Activated naive CD4-positive, alpha-beta T cell treated with anti-CD3 and anti-CD28 coated beads, Interleukin-2, amount 10 ng/mL, durations not matched to agents 7 days and 5 days (primary cell): ENCODE measurements at regions not wholly inside any gene's neighbourhood (a gene's known extent, or its start where the extent isn't known, plus 50 kb on each side); places are given as distances from the start of the nearest gene placed in this dataset.

Experiments used
- CTCF ChIA-PET: fragments of 350-600 bp; sonication (Branson Sonifier 250); formaldehyde crosslinking; loops from one replicate; lab custom pipeline; 2021; ENCODE audit warnings: antibody characterized with exemption; lab: Charles Lee
- DNase-seq: peaks from one replicate; pipeline ENCODE4 v3.0.0-alpha.2; 2020
- H3K27ac Mint-ChIP-seq: one replicate; pipeline ENCODE4 v1.8.0; 2021; ENCODE audit warnings: mild to moderate bottlenecking, moderate library complexity, mixed read lengths
- H3K27me3 Mint-ChIP-seq: one replicate; pipeline ENCODE4 v1.8.0; 2021; ENCODE audit warnings: mild to moderate bottlenecking, mixed read lengths
- H3K36me3 Mint-ChIP-seq: one replicate; pipeline ENCODE4 v1.8.0; 2021; ENCODE audit warnings: mixed read lengths
- H3K4me1 Mint-ChIP-seq: one replicate; pipeline ENCODE4 v1.8.0; 2021; ENCODE audit warnings: mixed read lengths
- H3K4me3 Mint-ChIP-seq: one replicate; pipeline ENCODE4 v1.8.0; 2021; ENCODE audit warnings: mild to moderate bottlenecking, moderate library complexity, mixed read lengths
- H3K9me3 Mint-ChIP-seq: one replicate; pipeline ENCODE4 v1.8.0; 2021; ENCODE audit warnings: mixed read lengths

GRCh38 chr13:84239032-84239431, 356.8 kb upstream of the SLITRK1 start:
- no peak for DNase-seq
- no peak overlapping the region for H3K4me3 Mint-ChIP-seq
- no peaks in the 10 kb centered on the region for H3K36me3 Mint-ChIP-seq
- H3K9me3 Mint-ChIP-seq, result no peaks in the 10 kb centered on the region
- CTCF ChIA-PET, result no interaction called here
- H3K27me3 Mint-ChIP-seq, result no peaks in the 10 kb centered on the region
- no peak overlapping the region for H3K27ac Mint-ChIP-seq
- H3K4me1 Mint-ChIP-seq, result no peaks in the 10 kb centered on the region

- H3K27me3 Mint-ChIP-seq, result no peaks in the 10 kb centered on the region
- H3K36me3 Mint-ChIP-seq, result no peaks in the 10 kb centered on the region
- H3K9me3 Mint-ChIP-seq, result no peaks in the 10 kb centered on the region
- H3K4me1 Mint-ChIP-seq, result no peaks in the 10 kb centered on the region
- no peak overlapping the region for H3K4me3 Mint-ChIP-seq
- H3K27ac Mint-ChIP-seq, result no peak overlapping the region
- CTCF ChIA-PET, result no interaction called here
- no peak for DNase-seq
Observed at GRCh38 chr13:84238381-84238780, 356.1 kb upstream of the SLITRK1 start.

DNA sequence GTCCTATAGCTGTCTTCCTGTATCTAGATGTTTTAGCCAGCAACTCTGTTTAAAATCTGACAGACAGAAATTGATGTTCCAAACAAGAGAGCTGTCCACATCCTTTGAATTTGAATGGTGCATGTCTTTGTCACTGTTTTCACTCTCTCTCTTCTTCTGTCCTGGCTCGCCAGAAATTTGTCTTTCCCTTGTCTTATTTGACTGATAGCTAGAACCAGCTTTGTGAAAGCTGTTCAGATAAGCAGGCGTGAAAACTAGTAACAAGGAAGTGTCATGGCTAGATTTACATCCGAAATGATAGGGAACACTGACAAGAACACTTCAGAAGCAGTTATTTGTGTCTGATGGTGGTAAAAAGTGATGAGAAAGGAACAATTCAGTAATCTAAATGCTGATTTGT, 354.9 kb upstream of the SLITRK1 start:
- H3K27me3 Mint-ChIP-seq, result no peaks in the 10 kb centered on the region
- no peaks in the 10 kb centered on the region for H3K36me3 Mint-ChIP-seq

DNA sequence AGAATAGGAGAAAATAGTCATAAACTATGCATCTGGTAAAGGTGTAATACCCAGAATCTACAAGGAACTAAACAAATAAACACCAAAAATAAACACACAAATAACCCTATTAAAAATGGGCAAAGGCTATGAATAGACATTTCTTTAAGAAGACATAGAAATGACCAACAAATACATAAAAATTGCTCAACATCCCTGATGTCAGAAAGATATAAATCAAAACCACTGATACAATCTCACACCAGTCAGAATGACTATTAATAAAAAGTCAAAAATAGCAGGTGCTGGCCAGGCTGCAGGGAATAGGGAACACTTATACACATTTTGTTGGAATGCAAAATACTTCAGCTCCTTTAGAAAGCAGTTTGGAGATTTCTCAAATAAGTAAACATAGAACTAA, 352.1 kb upstream of the SLITRK1 start:
- H3K27ac Mint-ChIP-seq, result no peak overlapping the region
- CTCF ChIA-PET, result no interaction called here

More for the DNA sequence above, 354.9 kb upstream of the SLITRK1 start:
- no peak overlapping the region for H3K4me3 Mint-ChIP-seq
- H3K27ac Mint-ChIP-seq, result no peak overlapping the region
- H3K9me3 Mint-ChIP-seq, result no peaks in the 10 kb centered on the region
- CTCF ChIA-PET, result no interaction called here
- no peaks in the 10 kb centered on the region for H3K4me1 Mint-ChIP-seq
- DNase-seq, result no peak

GRCh38 chr13:84230568-84230967, 348.3 kb upstream of the SLITRK1 start:
- Mint-ChIP-seq H3K4me3 (no peak overlapping the region), H3K9me3 (no peaks in the 10 kb centered on the region), H3K27ac (no peak overlapping the region), H3K27me3 (no peaks in the 10 kb centered on the region), H3K36me3 (no peaks in the 10 kb centered on the region), H3K4me1 (no peaks in the 10 kb centered on the region)
- CTCF ChIA-PET, result no interaction called here
- no peak for DNase-seq

More for the DNA sequence above, 352.1 kb upstream of the SLITRK1 start:
- no peaks in the 10 kb centered on the region for H3K9me3 Mint-ChIP-seq
- no peaks in the 10 kb centered on the region for H3K36me3 Mint-ChIP-seq
- H3K27me3 Mint-ChIP-seq, result no peaks in the 10 kb centered on the region
- DNase-seq, result no peak
- no peak overlapping the region for H3K4me3 Mint-ChIP-seq
- no peaks in the 10 kb centered on the region for H3K4me1 Mint-ChIP-seq

GRCh38 chr13:84211048-84211447, 328.8 kb upstream of the SLITRK1 start:
- no peaks in the 10 kb centered on the region for H3K27me3 Mint-ChIP-seq
- H3K9me3 Mint-ChIP-seq, result no peaks in the 10 kb centered on the region
- H3K36me3 Mint-ChIP-seq, result no peaks in the 10 kb centered on the region
- no peak overlapping the region for H3K27ac Mint-ChIP-seq
- DNase-seq, result no peak
- CTCF ChIA-PET, result no interaction called here
- H3K4me3 Mint-ChIP-seq, result no peak overlapping the region
- H3K4me1 Mint-ChIP-seq, result no peaks in the 10 kb centered on the region

DNA sequence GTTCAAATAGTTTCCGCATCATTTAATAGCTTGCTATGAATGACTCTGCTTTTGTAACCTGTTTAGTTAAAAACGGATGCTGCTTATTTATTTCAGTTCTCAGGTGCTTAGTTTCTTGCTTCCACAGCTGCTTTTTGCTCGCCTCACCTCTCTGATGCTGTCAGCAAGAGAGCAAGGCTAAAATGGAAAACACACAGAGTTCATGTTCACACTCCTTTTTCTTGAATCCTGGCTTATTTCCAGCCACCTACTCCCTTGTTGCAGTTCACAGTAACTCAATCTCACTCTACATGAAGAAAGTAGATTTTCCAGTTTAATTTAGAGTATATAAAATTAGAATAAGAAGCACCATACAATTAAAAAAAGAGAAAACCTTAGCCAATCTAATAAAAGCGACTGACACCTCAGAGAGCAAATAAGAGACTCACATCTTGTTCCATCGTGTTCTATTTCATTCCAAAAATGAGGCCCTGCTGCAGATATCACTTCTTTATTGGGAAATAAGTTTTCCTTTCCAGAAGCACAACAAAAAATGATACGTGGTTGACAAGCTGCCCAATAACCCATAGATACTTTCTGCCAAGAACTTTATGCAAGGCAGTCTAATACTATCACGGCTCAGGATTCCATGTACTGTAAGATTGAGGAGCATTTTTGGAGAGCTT, 326.1 kb upstream of the SLITRK1 start:
- H3K4me3 Mint-ChIP-seq, result no peak overlapping the region
- H3K27me3 Mint-ChIP-seq, result no peaks in the 10 kb centered on the region
- no peak overlapping the region for H3K27ac Mint-ChIP-seq
- no peaks in the 10 kb centered on the region for H3K9me3 Mint-ChIP-seq
- CTCF ChIA-PET, result no interaction called here
- no peak for DNase-seq
- no peaks in the 10 kb centered on the region for H3K4me1 Mint-ChIP-seq
- H3K36me3 Mint-ChIP-seq, result no peaks in the 10 kb centered on the region

- DNase-seq, result no peak
- CTCF ChIA-PET, result no interaction called here
- H3K27me3 Mint-ChIP-seq, result no peaks in the 10 kb centered on the region
Observed at GRCh38 chr13:84207509-84207908, 325.2 kb upstream of the SLITRK1 start.

GRCh38 chr13:84200971-84201370, 318.7 kb upstream of the SLITRK1 start:
- CTCF ChIA-PET, result no interaction called here
- Mint-ChIP-seq H3K9me3 (no peaks in the 10 kb centered on the region), H3K27ac (no peak overlapping the region), H3K4me3 (no peak overlapping the region), H3K27me3 (no peaks in the 10 kb centered on the region), H3K36me3 (no peaks in the 10 kb centered on the region), H3K4me1 (no peaks in the 10 kb centered on the region)
- no peak for DNase-seq

More at GRCh38 chr13:84207509-84207908, 325.2 kb upstream of the SLITRK1 start:
- H3K27ac Mint-ChIP-seq, result no peak overlapping the region
- no peak overlapping the region for H3K4me3 Mint-ChIP-seq
- no peaks in the 10 kb centered on the region for H3K4me1 Mint-ChIP-seq
- no peaks in the 10 kb centered on the region for H3K36me3 Mint-ChIP-seq
- no peaks in the 10 kb centered on the region for H3K9me3 Mint-ChIP-seq

DNA sequence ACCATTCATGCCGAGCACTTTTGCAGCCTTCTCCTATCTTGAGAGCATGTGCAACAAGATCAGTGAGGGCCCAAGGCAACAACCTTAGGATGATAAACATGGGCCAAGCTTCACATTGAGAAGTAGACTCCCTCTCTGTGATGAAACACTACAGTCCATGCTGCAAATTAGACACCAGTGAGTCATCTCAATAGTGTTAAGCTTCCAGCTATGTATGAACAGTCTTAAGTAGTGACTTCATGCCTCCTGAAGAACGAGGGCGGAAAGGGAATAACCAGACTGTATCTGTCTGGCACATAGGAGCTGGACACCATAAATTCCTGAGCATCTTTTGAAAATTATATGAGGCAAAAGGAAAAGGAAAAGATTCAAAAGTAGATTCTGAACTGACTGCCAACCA, 309.9 kb upstream of the SLITRK1 start:
- H3K4me3 Mint-ChIP-seq, result no peak overlapping the region
- H3K27ac Mint-ChIP-seq, result no peak overlapping the region
- H3K4me1 Mint-ChIP-seq, result no peaks in the 10 kb centered on the region
- H3K9me3 Mint-ChIP-seq, result no peaks in the 10 kb centered on the region
- no peaks in the 10 kb centered on the region for H3K36me3 Mint-ChIP-seq
- DNase-seq, result no peak
- CTCF ChIA-PET, result no interaction called here
- no peaks in the 10 kb centered on the region for H3K27me3 Mint-ChIP-seq

- no peak for DNase-seq
Observed at GRCh38 chr13:84191139-84191538, 308.9 kb upstream of the SLITRK1 start.

DNA sequence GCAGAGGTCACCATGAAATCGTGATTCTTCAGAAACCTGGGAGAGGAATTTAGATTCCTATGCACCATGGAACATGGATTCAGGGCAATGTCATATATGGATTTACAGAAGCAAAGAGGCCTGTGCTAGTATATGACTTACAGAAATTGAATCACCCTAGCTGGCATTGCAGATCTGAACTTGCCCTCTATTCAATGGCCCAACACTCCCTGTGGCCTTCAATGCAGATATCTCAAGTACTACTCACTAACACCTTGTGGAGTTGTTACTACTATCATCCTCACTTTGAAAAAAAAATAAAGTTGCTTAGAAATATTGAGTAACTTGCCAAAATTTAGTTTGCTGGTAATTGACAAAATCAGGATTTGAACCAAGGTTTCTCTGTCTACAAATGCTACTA, 305.4 kb upstream of the SLITRK1 start:
- CTCF ChIA-PET, result no interaction called here
- no peaks in the 10 kb centered on the region for H3K27me3 Mint-ChIP-seq
- DNase-seq, result no peak
- H3K9me3 Mint-ChIP-seq, result no peaks in the 10 kb centered on the region
- H3K4me3 Mint-ChIP-seq, result no peak overlapping the region
- H3K4me1 Mint-ChIP-seq, result no peaks in the 10 kb centered on the region
- H3K36me3 Mint-ChIP-seq, result no peaks in the 10 kb centered on the region
- no peak overlapping the region for H3K27ac Mint-ChIP-seq

More at GRCh38 chr13:84191139-84191538, 308.9 kb upstream of the SLITRK1 start:
- CTCF ChIA-PET, result no interaction called here
- no peaks in the 10 kb centered on the region for H3K36me3 Mint-ChIP-seq
- no peaks in the 10 kb centered on the region for H3K9me3 Mint-ChIP-seq
- no peaks in the 10 kb centered on the region for H3K4me1 Mint-ChIP-seq
- H3K4me3 Mint-ChIP-seq, result no peak overlapping the region
- H3K27me3 Mint-ChIP-seq, result no peaks in the 10 kb centered on the region
- no peak overlapping the region for H3K27ac Mint-ChIP-seq

DNA sequence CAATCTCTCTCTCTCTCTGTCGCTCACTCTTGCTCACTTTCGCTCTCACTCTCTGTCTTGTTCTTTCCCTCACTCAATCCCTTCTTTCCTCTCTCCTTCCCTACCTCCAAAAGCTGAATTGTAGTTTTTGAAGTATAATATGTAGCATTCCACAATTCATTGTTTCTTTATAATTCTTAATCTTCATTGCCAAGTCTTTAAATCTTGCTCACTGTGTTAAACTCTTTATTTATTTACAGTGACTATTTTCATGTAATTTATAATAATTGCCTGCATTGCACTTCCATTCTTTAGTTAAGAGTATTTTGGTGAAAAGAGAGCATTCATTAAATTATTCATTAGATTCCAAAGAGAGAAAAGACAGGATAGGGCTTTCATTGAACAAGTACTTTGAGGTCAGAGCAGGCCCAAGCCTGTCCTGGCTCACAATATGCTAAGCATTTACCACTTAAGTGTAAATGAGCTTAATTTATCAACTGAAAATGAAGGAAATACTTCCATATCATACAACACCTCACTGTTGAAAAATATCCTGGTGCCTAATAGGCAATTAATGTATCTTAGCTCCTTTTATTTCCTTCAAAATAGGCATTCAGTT, 257.4 kb upstream of the SLITRK1 start:
- DNase-seq, result no peak
- no peaks in the 10 kb centered on the region for H3K9me3 Mint-ChIP-seq
- H3K27me3 Mint-ChIP-seq, result no peaks in the 10 kb centered on the region
- CTCF ChIA-PET, result no interaction called here
- no peak overlapping the region for H3K4me3 Mint-ChIP-seq
- no peaks in the 10 kb centered on the region for H3K36me3 Mint-ChIP-seq
- peaks cover 23% of the 10 kb centered on the region for H3K4me1 Mint-ChIP-seq
- H3K27ac Mint-ChIP-seq, result no peak overlapping the region

DNA sequence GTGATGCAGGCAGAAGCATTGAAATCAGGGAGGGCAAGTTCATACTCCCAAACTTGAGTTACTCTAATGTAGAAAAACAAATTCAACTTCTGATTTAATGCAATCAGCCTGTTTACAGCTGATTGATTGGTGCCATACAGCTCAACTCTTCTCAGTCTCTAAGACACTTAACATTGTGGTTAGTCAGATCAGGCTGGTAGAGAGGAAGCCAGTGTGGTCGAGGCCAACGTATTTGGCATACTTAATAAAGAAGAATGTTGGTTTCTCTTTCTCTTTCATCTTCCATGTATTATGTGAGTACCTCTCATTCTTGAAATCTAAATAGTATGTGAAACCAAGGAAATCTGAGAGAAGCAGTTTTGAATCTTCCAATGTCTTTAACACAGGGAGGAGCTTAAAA, 255.0 kb upstream of the SLITRK1 start:
- H3K27me3 Mint-ChIP-seq, result no peaks in the 10 kb centered on the region
- no peaks in the 10 kb centered on the region for H3K36me3 Mint-ChIP-seq
- no peaks in the 10 kb centered on the region for H3K9me3 Mint-ChIP-seq
- peaks cover 23% of the 10 kb centered on the region for H3K4me1 Mint-ChIP-seq
- CTCF ChIA-PET, result no interaction called here
- peak overlapping the region; percentile 87 for H3K27ac Mint-ChIP-seq
- DNase-seq, result peak; percentile 77
- H3K4me3 Mint-ChIP-seq, result peak overlapping the region; percentile 19

DNA sequence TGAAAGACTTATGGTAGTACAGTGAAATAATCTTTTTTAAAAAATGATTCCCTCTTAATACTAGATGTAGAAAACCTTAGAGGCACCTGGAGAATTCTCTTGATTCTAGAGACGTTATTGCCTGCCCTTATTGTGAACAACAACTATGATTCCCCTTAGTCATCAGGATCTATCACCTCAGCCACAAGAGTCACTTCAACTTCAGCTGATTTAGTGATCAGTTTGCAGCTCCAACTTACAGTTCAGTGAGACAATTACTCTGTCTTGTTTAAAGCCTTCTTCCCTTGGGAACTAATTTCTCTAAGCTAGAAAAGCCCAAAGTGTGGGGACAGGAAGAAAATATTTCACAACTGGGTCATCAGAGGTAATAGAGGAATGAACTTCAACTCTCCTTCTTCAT, 254.3 kb upstream of the SLITRK1 start:
- H3K27ac Mint-ChIP-seq, result peak overlapping the region; percentile 87
- H3K4me1 Mint-ChIP-seq, result peaks cover 23% of the 10 kb centered on the region
- H3K4me3 Mint-ChIP-seq, result peak overlapping the region; percentile 30
- CTCF ChIA-PET, result no interaction called here
- DNase-seq, result no peak
- no peaks in the 10 kb centered on the region for H3K27me3 Mint-ChIP-seq
- no peaks in the 10 kb centered on the region for H3K36me3 Mint-ChIP-seq
- H3K9me3 Mint-ChIP-seq, result no peaks in the 10 kb centered on the region
